HepG2 (cell line): ENCODE measurements at regions not wholly inside any gene's neighbourhood (a gene's known extent, or its start where the extent isn't known, plus 50 kb on each side); places are given as distances from the start of the nearest gene placed in this dataset.

Experiments used
- ATAC-seq: fragments of 200-7000 bp; cut with Tn5 transposase; 3 replicates; pipeline ENCODE4 v1.9.1; 2020; ENCODE audit warnings: mild to moderate bottlenecking, moderate library complexity
- BruUV-seq: library from RNA; stranded (reverse); fragments of 400-500 nt; replicated peaks from 2 replicates; lab custom pipeline; 2021; lab: Mats Ljungman, UMichigan
- CTCF ChIA-PET: fragments of 300-600 bp; formaldehyde crosslinking; extraction: SDS; loops from one replicate; lab custom pipeline; 2021; ENCODE audit warnings: low total read pairs, inconsistent platforms, low intra/inter-chr PET ratio; lab: Yijun Ruan, JAX
- POLR2A ChIA-PET: fragments of 350-600 bp; sonication (Branson Sonifier 250); formaldehyde crosslinking; loops from one replicate; lab custom pipeline; 2020; ENCODE audit warnings: antibody characterized with exemption, inconsistent platforms; lab: Yijun Ruan, JAX
- DNase-seq: peaks from one replicate; pipeline ENCODE4 v3.0.0-alpha.2; 2015; ENCODE audit warnings: low spot score
- FAIRE-seq: peaks from 3 replicates; lab custom pipeline; 2011; peaks lifted over from hg19 to GRCh38; lab: Jason Lieb, UNC
- H2AFZ ChIP-seq: one replicate; pipeline ENCODE4 v1.6.1; 2011; ENCODE audit warnings: low read length, inconsistent platforms
- H3K27ac ChIP-seq: fragments of 300-600 bp; 3 replicates; pipeline ENCODE4 v1.8.0; 2011; ENCODE audit warnings: mixed run types, mild to moderate bottlenecking, mixed read lengths, low read length, inconsistent platforms; ENCODE audit not compliant: insufficient read depth; ENCODE audit errors: extremely low read length
- H3K27me3 ChIP-seq, 2 experiments: fragments of 200-600 bp in 1 of 2; 2 replicates in 1 of 2; 3 replicates in 1 of 2; pipeline versions ENCODE4 v1.6.0 to v1.8.0; 2011; ENCODE audit warnings: low read length in 2 of 2, mild to moderate bottlenecking in 2 of 2, moderate library complexity in 2 of 2, inconsistent platforms in 1 of 2; ENCODE audit not compliant: insufficient read depth in 2 of 2, control insufficient read depth in 1 of 2
- H3K36me3 ChIP-seq, 2 experiments: fragments of 200-600 bp in 1 of 2; replicated peaks in 1 of 2; 2 replicates in 1 of 2; 3 replicates in 1 of 2; pipeline versions ENCODE4 v1.5.1 to v1.8.0; 2011; ENCODE audit warnings: low read length in 2 of 2, inconsistent platforms in 1 of 2; ENCODE audit not compliant: insufficient read depth in 2 of 2, control insufficient read depth in 1 of 2
- H3K4me1 ChIP-seq: 2 replicates; pipeline ENCODE4 v1.5.1; 2012; ENCODE audit warnings: low read length, inconsistent platforms; ENCODE audit not compliant: insufficient read depth
- H3K4me2 ChIP-seq: 2 replicates; pipeline ENCODE4 v1.6.0; 2011; ENCODE audit warnings: low read depth, low read length, inconsistent platforms
- H3K4me3 ChIP-seq, 3 experiments: fragments of 200-600 bp in 1 of 3; sonication (generic), shearing (Covaris generic) in 1 of 3; replicated peaks in 1 of 3; 2 replicates each; pipeline ENCODE4 v1.5.1; 2011 to 2016; ENCODE audit warnings: low read length in 3 of 3, inconsistent platforms in 2 of 3, low read depth in 2 of 3, mild to moderate bottlenecking in 2 of 3, control low read depth in 1 of 3, mixed read lengths in 1 of 3; ENCODE audit not compliant: insufficient read depth in 1 of 3
- H3K79me2 ChIP-seq: one replicate; pipeline ENCODE4 v1.6.1; 2011; ENCODE audit warnings: low read length, inconsistent platforms; ENCODE audit not compliant: insufficient read depth
- H3K9ac ChIP-seq: 2 replicates; pipeline ENCODE4 v1.6.0; 2011; ENCODE audit warnings: mild to moderate bottlenecking, low read depth, low read length, inconsistent platforms; ENCODE audit not compliant: insufficient read depth
- H3K9me3 ChIP-seq: 2 replicates; pipeline ENCODE4 v1.5.1; 2012; ENCODE audit warnings: mild to moderate bottlenecking, low read length
- H4K20me1 ChIP-seq: 2 replicates; pipeline ENCODE4 v1.6.0; 2011; ENCODE audit warnings: inconsistent platforms, mild to moderate bottlenecking, low read length, moderate library complexity; ENCODE audit not compliant: insufficient read depth
- ARID3A ChIP-seq: IDR thresholded peaks from 2 replicates; pipeline ENCODE4 v1.6.1; 2012; ENCODE audit warnings: low read depth, low read length, improper control_type of control experiment
- ATF7 ChIP-seq, 2 experiments: fragments of 450-650 bp in 1 of 2; sonication (generic) in 1 of 2; formaldehyde crosslinking in 1 of 2; IDR thresholded peaks; 2 replicates each; pipeline versions ENCODE4 v1.4.0 to v1.6.1; 2016 to 2020; ENCODE audit warnings: antibody characterized with exemption in 1 of 2, mild to moderate bottlenecking in 1 of 2, missing genetic modification reagents in 1 of 2
- ERF ChIP-seq: IDR thresholded peaks from 2 replicates; pipeline ENCODE4 v1.6.1; 2018; ENCODE audit warnings: missing biosample characterization, missing genetic modification reagents
- MED13 ChIP-seq: sonication (generic); formaldehyde crosslinking; IDR thresholded peaks from 2 replicates; pipeline ENCODE4 v1.5.0; 2020; ENCODE audit warnings: missing genetic modification reagents
- MXD1 ChIP-seq: sonication (generic); formaldehyde crosslinking; IDR thresholded peaks from 2 replicates; pipeline ENCODE4 v1.4.0; 2020; ENCODE audit warnings: mild to moderate bottlenecking, missing genetic modification reagents
- NR0B2 ChIP-seq: sonication (generic); formaldehyde crosslinking; IDR thresholded peaks from 2 replicates; pipeline ENCODE4 v1.4.0; 2020; ENCODE audit warnings: mild to moderate bottlenecking, missing genetic modification reagents
- PLRG1 ChIP-seq: fragments of 450-650 bp; conservative IDR thresholded peaks from 2 replicates; pipeline ENCODE4 v1.6.1; 2016
- POGZ ChIP-seq: sonication (generic); formaldehyde crosslinking; IDR thresholded peaks from 2 replicates; pipeline ENCODE4 v1.4.0; 2020; ENCODE audit warnings: mild to moderate bottlenecking, missing genetic modification reagents
- POLR2AphosphoS5 ChIP-seq: IDR thresholded peaks from 2 replicates; pipeline ENCODE4 v1.6.1; 2012; ENCODE audit warnings: low read depth, low read length
- RBFOX2 ChIP-seq: fragments of 200-400 bp; formaldehyde crosslinking; IDR thresholded peaks from 2 replicates; pipeline ENCODE4 v1.6.1; 2017; ENCODE audit warnings: low read depth, mild to moderate bottlenecking, low read length
- SMARCC2 ChIP-seq: fragments of 450-650 bp; IDR thresholded peaks from 2 replicates; pipeline ENCODE4 v1.6.1; 2017; ENCODE audit warnings: antibody characterized with exemption, mild to moderate bottlenecking
- ZFP1 ChIP-seq: IDR thresholded peaks from 2 replicates; pipeline ENCODE4 v1.6.1; 2016
- ZFX ChIP-seq: sonication (generic); formaldehyde crosslinking; IDR thresholded peaks from 2 replicates; pipeline ENCODE4 v1.4.0; 2020; ENCODE audit warnings: mild to moderate bottlenecking, low read depth, missing genetic modification reagents, moderate library complexity
- ZMYM3 ChIP-seq: sonication (generic); formaldehyde crosslinking; IDR thresholded peaks from 2 replicates; pipeline ENCODE4 v1.5.1; 2020; ENCODE audit warnings: mild to moderate bottlenecking, missing genetic modification reagents
- ZNF326 ChIP-seq: sonication (generic); formaldehyde crosslinking; IDR thresholded peaks from 2 replicates; pipeline ENCODE4 v1.4.0; 2020; ENCODE audit warnings: missing genetic modification reagents, borderline replicate concordance
- ZNF441 ChIP-seq: sonication (generic); formaldehyde crosslinking; IDR thresholded peaks from 2 replicates; pipeline ENCODE4 v1.7.0; 2021; ENCODE audit warnings: missing genetic modification reagents, borderline replicate concordance
- ZNF510 ChIP-seq: sonication (generic); formaldehyde crosslinking; IDR thresholded peaks from 2 replicates; pipeline ENCODE4 v1.4.0; 2020; ENCODE audit warnings: low read depth, mild to moderate bottlenecking, missing genetic modification reagents
- ZNF75D ChIP-seq: sonication (generic); formaldehyde crosslinking; IDR thresholded peaks from 2 replicates; pipeline ENCODE4 v1.8.1; 2023; ENCODE audit warnings: missing genetic modification reagents, mild to moderate bottlenecking, borderline replicate concordance
- ZNF776 ChIP-seq: sonication (generic); formaldehyde crosslinking; IDR thresholded peaks from 2 replicates; pipeline ENCODE4 v1.4.0; 2020; ENCODE audit warnings: mild to moderate bottlenecking, missing genetic modification reagents
- WGBS: methylation state at CpG from one replicate; pipeline ENCODE4 v1.1.6; 2017; ENCODE audit warnings: low lambda C conversion rate; 5-methylcytosine and 5-hydroxymethylcytosine counted together
- in situ Hi-C: cut with HindIII; loops from 2 replicates; pipeline ENCODE4 v1.10.0; 2017; ENCODE audit warnings: low pct_unique_long_range_greater_than_20kb; ENCODE audit not compliant: extremely low pct_ligation_motif_present
- intact Hi-C: fragments of 100-400 bp; cut with micrococcal nuclease; formaldehyde crosslinking; loops from one replicate; pipeline ENCODE4 v1.10.0; 2022; ENCODE audit not compliant: unreplicated experiment

- no peaks in the 10 kb centered on the region for H4K20me1 ChIP-seq
- WGBS = 9% methylated on average over 4 of the region's 4 CpGs
- ATAC-seq (no peak), FAIRE-seq (no peak), DNase-seq (no peak)
- in situ Hi-C loops (no loop called here), intact Hi-C loops (no loop called here)
- H3K9me3 ChIP-seq = no peaks in the 10 kb centered on the region
- H2AFZ ChIP-seq = no peak overlapping the region
- ChIA-PET POLR2A (no interaction called here), CTCF (no interaction called here)
- H3K27me3 ChIP-seq = no peaks in the 10 kb centered on the region
- no peaks in the 10 kb centered on the region for H3K4me1 ChIP-seq
- H3K79me2 ChIP-seq = no peaks in the 10 kb centered on the region
- H3K4me2 ChIP-seq = no peak overlapping the region
- BruUV-seq = no TSS peak
- no peaks in the 10 kb centered on the region for H3K36me3 ChIP-seq
- H3K4me3 ChIP-seq = no peak overlapping the region
- H3K9ac ChIP-seq = no peak overlapping the region
- TF ChIP-seq ERF (no peak), MED13 (CRISPR knock-in tag) (no peak), ZNF75D (CRISPR knock-in tag) (no peak), ZNF776 (no peak), RBFOX2 (no peak), ZNF510 (CRISPR knock-in tag) (no peak), POGZ (CRISPR knock-in tag) (no peak), ARID3A (no peak), PLRG1 (no peak), ZMYM3 (CRISPR knock-in tag) (no peak), ZNF441 (CRISPR knock-in tag) (no peak), MXD1 (CRISPR knock-in tag) (no peak), ZNF326 (CRISPR knock-in tag) (no peak), SMARCC2 (no peak), NR0B2 (no peak), ZFP1 (CRISPR knock-in tag) (no peak), POLR2AphosphoS5 (no peak), ZFX (CRISPR knock-in tag) (no peak), ATF7 (IDR thresholded peaks at IDR 0.05) (no peak), ATF7 (CRISPR knock-in tag; IDR thresholded peaks at IDR 0.05) (no peak)
- no peak overlapping the region for H3K27ac ChIP-seq
Measured at GRCh38 chr12:98275131-98275475, 240.3 kb upstream of the TMPO start.
